Mammary epithelial cell (primary cell): ENCODE measurements at regions not wholly inside any gene's neighbourhood (a gene's known extent, or its start where the extent isn't known, plus 50 kb on each side); places are given as distances from the start of the nearest gene placed in this dataset.

Experiments
- CTCF ChIP-seq, 2 donors: IDR thresholded peaks in 1 of 2; conservative IDR thresholded peaks in 1 of 2; 2 replicates each; pipeline ENCODE4 v1.5.1; 2011 to 2012; ENCODE audit warnings: inconsistent platforms in 2 of 2, low read length in 2 of 2, mild to moderate bottlenecking in 2 of 2, control low read depth in 1 of 2, low read depth in 1 of 2; ENCODE audit not compliant: insufficient read depth in 1 of 2; ENCODE audit errors: extremely low read depth in 1 of 2
- EZH2 ChIP-seq: IDR thresholded peaks from 2 replicates; pipeline ENCODE4 v1.6.1; 2012; ENCODE audit warnings: low read length, inconsistent platforms, borderline replicate concordance

GRCh38 chr5:101244621-101245020, 341.5 kb upstream of the ST8SIA4 start:
- TF ChIP-seq EZH2 = no peak
- TF ChIP-seq CTCF (conservative IDR thresholded peaks at IDR 0.05 in 1 of 2, IDR thresholded peaks at IDR 0.05 in 1 of 2; ENCODE audit: extremely low read depth in 1 of 2, insufficient read depth in 1 of 2, low read depth in 1 of 2, low read length in 2 of 2) = no peak
